ENCODE measurements at regions not wholly inside any gene's neighbourhood (a gene's known extent, or its start where the extent isn't known, plus 50 kb on each side); places are given as distances from the start of the nearest gene placed in this dataset.

DNA sequence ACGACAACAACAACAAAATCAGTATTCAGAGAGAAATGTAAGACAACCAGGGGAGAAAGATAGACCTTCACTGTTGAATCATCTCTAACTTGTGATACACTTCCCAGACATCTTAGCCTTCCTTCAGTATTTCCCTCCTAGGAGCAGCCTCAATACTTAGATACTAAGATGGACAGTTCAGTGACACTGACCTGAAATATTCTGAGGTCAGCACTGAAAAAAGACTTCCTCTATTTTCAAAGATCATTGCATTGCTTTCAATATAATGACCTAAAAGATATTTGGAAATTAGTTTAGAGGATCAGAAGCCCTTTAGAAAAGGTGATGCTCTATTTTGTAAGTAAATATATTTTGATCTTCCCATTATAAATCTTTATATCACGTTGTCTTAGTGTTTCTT lies 101.0 kb downstream of the MRPL39 start:
- Mint-ChIP-seq H3K4me1 (ENCODE audit: low read depth) (no peaks in the 10 kb centered on the region), H3K4me3 (ENCODE audit: low read depth) (no peak overlapping the region), H3K9me3 (ENCODE audit: low read depth) (no peaks in the 10 kb centered on the region), H3K27ac (no peak overlapping the region), H3K27me3 (no peaks in the 10 kb centered on the region), H3K36me3 (ENCODE audit: insufficient read depth) (no peaks in the 10 kb centered on the region)
- TF ChIP-seq, protein P1, sequence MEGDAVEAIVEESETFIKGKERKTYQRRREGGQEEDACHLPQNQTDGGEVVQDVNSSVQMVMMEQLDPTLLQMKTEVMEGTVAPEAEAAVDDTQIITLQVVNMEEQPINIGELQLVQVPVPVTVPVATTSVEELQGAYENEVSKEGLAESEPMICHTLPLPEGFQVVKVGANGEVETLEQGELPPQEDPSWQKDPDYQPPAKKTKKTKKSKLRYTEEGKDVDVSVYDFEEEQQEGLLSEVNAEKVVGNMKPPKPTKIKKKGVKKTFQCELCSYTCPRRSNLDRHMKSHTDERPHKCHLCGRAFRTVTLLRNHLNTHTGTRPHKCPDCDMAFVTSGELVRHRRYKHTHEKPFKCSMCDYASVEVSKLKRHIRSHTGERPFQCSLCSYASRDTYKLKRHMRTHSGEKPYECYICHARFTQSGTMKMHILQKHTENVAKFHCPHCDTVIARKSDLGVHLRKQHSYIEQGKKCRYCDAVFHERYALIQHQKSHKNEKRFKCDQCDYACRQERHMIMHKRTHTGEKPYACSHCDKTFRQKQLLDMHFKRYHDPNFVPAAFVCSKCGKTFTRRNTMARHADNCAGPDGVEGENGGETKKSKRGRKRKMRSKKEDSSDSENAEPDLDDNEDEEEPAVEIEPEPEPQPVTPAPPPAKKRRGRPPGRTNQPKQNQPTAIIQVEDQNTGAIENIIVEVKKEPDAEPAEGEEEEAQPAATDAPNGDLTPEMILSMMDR (IDR thresholded peaks at IDR 0.05; ENCODE audit: unreplicated experiment), result no peak
- DNase-seq (ENCODE audit: low spot score, unreplicated experiment), result no peak

DNA sequence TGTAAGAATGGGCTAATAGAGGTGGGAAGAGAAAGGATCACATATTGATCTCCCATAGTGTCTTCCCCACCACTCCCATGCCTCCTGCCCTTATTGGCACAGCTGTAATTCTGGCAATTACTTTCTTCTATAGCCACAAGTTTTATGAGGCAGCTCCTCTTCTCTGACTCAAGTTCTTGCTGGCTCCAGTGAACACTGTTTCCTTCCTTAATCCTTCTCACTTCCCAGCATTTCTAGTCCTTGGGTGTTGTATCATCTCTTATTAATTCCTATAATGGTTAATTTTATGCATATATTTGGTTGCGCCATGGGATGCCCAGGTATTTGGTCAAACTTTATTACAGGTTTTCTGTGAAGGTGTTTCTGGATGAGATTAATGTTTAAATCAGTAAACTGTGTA lies 103.3 kb downstream of the MRPL39 start:
- Mint-ChIP-seq H3K27ac (no peak overlapping the region), H3K27me3 (no peaks in the 10 kb centered on the region), H3K4me1 (ENCODE audit: low read depth) (no peaks in the 10 kb centered on the region), H3K36me3 (ENCODE audit: insufficient read depth) (no peaks in the 10 kb centered on the region), H3K9me3 (ENCODE audit: low read depth) (peaks cover 3% of the 10 kb centered on the region), H3K4me3 (ENCODE audit: low read depth) (no peak overlapping the region)
- TF ChIP-seq, protein P1 (IDR thresholded peaks at IDR 0.05; ENCODE audit: unreplicated experiment), result no peak
- no peak for DNase-seq (ENCODE audit: low spot score, unreplicated experiment)

DNA sequence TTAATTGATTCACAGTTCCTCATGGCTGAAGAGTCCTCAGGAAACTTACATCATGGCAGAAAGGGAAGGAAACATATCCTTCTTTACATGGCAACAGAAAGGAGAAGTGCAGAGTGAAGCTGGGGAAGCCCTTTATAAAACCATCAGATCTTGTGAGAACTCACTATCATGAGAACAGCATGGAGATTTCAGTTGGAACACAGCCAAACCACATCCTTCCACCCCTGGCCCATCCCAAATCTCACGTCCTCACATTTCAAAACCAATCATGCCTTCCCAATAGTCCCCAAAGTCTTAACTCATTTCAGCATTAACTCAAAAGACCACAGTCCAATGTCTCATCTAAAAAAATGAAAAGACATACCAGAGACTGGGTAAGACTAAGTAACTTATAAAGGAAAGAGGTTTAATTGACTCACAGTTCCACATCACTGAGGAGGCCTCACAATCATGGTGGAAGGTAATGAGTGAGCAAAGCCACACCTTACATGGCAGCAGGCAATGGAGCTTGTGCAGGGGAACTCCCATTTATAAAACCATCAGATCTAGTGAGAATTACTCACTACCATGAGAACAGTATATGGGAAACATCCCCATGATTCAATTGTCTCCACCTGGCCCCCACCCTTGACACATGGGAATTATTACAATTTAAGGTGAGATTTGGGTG lies 105.2 kb downstream of the MRPL39 start:
- H3K4me3 Mint-ChIP-seq (ENCODE audit: low read depth), result no peak overlapping the region
- no peaks in the 10 kb centered on the region for H3K36me3 Mint-ChIP-seq (ENCODE audit: insufficient read depth)

DNA sequence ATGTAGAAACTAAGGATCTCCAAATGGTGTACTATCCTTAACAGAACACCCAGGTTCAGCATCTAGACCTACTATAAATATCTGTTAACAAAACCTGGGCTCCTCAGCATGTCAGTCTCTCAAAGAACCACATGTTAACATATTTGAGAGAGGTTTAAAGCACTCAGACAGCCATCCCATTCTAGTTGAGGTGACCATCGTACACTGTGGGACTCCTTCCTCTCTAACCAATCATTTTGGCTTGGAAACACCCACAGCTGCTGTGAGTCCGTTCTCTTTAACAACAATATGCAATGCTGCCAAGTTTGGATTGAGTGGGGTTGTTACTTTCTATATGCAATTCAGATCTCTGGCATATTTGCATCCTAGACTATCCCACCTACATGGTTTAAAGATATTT lies 105.8 kb downstream of the MRPL39 start:
- no peaks in the 10 kb centered on the region for H3K36me3 Mint-ChIP-seq (ENCODE audit: insufficient read depth)
- H3K27me3 Mint-ChIP-seq, result no peaks in the 10 kb centered on the region
- no peak for DNase-seq (ENCODE audit: low spot score, unreplicated experiment)
- peaks cover 6% of the 10 kb centered on the region for H3K9me3 Mint-ChIP-seq (ENCODE audit: low read depth)
- H3K27ac Mint-ChIP-seq, result no peak overlapping the region
- no peak overlapping the region for H3K4me3 Mint-ChIP-seq (ENCODE audit: low read depth)
- H3K4me1 Mint-ChIP-seq (ENCODE audit: low read depth), result no peaks in the 10 kb centered on the region
- TF ChIP-seq, protein P1 (IDR thresholded peaks at IDR 0.05; ENCODE audit: unreplicated experiment), result no peak

More for the DNA sequence above, 105.2 kb downstream of the MRPL39 start:
- DNase-seq (ENCODE audit: low spot score, unreplicated experiment), result no peak
- Mint-ChIP-seq H3K27ac (no peak overlapping the region), H3K9me3 (ENCODE audit: low read depth) (peaks cover 6% of the 10 kb centered on the region), H3K4me1 (ENCODE audit: low read depth) (no peaks in the 10 kb centered on the region), H3K27me3 (no peaks in the 10 kb centered on the region)
- TF ChIP-seq, protein P1 (IDR thresholded peaks at IDR 0.05; ENCODE audit: unreplicated experiment), result no peak

DNA sequence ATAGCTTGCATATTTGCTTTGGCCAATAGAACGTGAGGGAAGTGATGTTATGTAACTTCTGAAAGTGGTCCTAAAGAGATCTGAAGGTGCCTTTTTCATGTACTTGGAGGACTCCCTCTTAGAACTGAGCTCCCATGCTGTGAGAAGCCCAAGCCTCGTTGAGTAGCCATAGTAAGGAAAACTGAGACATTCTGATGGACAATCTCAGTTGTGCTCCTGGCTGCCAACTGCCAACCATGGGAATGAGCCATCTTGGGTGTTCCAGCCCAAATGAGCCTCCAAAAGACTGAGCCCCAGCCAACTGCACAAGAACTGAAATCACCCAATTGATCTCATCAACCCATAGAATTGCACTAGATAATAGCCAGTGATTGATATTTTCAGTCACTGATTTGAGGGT lies 106.7 kb downstream of the MRPL39 start:
- Mint-ChIP-seq H3K36me3 (ENCODE audit: insufficient read depth) (no peaks in the 10 kb centered on the region), H3K4me3 (ENCODE audit: low read depth) (no peak overlapping the region), H3K27ac (no peak overlapping the region)

More for the DNA sequence above, 106.7 kb downstream of the MRPL39 start:
- no peaks in the 10 kb centered on the region for H3K27me3 Mint-ChIP-seq
- TF ChIP-seq, protein P1 (IDR thresholded peaks at IDR 0.05; ENCODE audit: unreplicated experiment), result no peak
- peaks cover 6% of the 10 kb centered on the region for H3K9me3 Mint-ChIP-seq (ENCODE audit: low read depth)
- DNase-seq (ENCODE audit: low spot score, unreplicated experiment), result no peak
- H3K4me1 Mint-ChIP-seq (ENCODE audit: low read depth), result no peaks in the 10 kb centered on the region
